GM21825 (cell line): ENCODE measurements at regions not wholly inside any gene's neighbourhood (a gene's known extent, or its start where the extent isn't known, plus 50 kb on each side); places are given as distances from the start of the nearest gene placed in this dataset.

Source experiments
- ATAC-seq: cut with Tn5 transposase; IDR thresholded peaks from one replicate; pipeline ENCODE4 v1.9.1; 2021; ENCODE audit warnings: mild to moderate bottlenecking, moderate library complexity; ENCODE audit not compliant: unreplicated experiment

GRCh38 chr5:33312571-33313549 is 127.9 kb upstream of the TARS1 start:
- no peak for ATAC-seq

DNA sequence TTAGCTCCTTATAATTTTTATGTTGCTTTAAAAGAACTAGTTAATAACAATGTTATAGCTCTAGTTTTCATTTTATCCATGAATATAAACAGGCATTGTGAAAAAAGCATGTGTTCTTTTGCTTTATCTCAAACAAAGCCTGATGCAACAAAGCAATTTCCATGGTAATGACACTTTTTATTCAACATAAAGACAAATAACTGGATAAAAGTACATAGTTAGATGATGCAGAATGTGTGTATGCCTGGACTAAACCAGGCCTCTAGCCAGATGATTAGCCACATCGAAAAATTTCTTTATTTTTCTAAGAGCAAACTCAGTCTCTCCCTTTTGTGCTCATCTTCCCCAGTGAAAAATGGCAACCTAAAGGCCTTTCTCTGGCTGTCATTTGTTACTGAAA is 125.6 kb upstream of the TARS1 start:
- no peak for ATAC-seq

DNA sequence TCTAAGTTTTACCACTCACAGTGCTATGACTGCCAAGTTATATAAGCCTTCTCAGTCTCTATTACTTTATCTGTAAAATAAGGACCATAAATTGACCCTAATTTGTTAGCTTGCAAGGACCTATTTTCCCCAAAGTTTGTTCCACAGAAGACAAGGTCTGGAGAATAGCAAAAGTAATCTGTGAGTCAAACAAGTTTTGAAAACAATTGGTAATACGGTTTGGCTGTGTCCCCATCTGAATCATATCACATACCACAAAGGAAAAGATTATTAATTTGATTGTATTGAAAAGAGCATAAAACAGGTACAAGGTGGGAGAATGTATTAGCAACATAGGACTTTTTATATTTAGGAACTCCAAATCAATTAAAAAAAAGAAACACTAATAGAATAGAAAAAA is 124.0 kb upstream of the TARS1 start:
- no peak for ATAC-seq

GRCh38 chr5:33317271-33317670 is 123.5 kb upstream of the TARS1 start:
- no peak for ATAC-seq

- no peak for ATAC-seq
Observed at GRCh38 chr5:33319151-33319550, 121.6 kb upstream of the TARS1 start.

- ATAC-seq: no peak
Observed at GRCh38 chr5:33319841-33320240, 120.9 kb upstream of the TARS1 start.

DNA sequence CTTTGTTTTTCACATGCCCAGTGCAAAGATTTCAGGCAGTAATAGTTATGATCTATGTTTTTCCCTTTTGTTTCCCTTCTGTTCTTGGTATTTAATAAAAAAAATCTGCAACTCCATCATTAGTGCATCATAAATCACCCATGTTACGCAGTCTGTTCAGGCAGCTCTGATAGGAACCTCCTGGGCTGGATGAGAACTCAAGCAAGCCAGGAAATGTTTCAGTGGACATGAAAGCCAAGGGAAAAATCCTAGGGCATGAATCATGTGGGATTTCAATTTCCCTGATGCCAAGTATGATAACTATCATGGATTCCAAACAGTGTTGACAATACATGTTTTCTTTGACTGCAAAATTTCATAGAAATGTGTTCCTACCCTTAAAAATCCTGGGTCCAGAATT is 119.7 kb upstream of the TARS1 start:
- no peak for ATAC-seq

- ATAC-seq: no peak
Observed at GRCh38 chr5:33322632-33323031, 118.1 kb upstream of the TARS1 start.

DNA sequence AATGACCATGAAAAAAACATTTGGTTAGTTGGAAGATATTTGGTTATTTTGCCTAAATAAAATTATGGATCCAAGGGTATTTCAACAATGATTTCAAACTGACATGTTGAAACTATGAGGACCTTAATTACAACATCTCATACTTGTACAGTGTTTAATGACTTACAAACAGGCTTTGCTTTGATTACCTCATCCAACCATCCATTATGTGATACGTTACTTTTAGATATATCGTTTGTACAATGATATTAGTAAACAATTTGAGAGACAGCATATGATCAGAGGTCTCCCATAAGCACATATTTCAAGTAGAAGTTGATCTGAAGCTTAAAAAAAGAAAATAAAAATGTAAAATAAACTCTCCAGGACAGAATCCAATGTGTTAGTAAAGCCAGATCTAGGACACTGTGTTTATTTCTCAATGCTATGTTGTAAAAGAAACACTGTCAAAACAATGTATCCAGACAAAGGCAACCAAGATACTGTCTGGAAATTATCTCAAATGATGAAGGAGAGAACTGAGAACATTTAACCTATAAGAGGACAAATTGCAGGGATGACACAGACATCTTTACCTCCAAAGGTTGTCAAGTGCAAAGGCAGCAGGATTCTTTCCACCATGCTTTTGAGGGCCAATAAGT is 116.0 kb upstream of the TARS1 start:
- no peak for ATAC-seq

GRCh38 chr5:33328818-33329217 is 111.9 kb upstream of the TARS1 start:
- ATAC-seq: no peak

- ATAC-seq: no peak
Observed at GRCh38 chr5:33329891-33330290, 110.9 kb upstream of the TARS1 start.

GRCh38 chr5:33330426-33330825 is 110.3 kb upstream of the TARS1 start:
- no peak for ATAC-seq

GRCh38 chr5:33330992-33331391 is 109.8 kb upstream of the TARS1 start:
- no peak for ATAC-seq

DNA sequence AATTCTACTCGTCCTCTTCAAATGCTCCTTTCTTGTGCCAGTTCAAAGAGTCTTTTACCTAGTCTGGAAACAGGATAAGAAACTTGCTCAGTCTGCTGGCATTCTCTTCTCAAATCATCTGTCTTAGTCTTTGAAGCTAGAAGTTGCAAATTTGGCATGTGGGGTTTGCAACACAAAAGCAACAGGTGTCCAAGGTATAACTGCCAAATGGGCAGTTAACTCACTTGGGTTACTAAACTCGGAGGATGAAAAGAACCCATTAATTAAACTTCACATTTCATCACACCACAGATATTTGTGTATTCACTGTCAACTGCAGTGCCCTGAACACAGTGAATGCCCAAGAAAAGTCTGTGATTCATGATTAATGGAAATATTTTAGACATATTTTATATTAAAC is 108.0 kb upstream of the TARS1 start:
- no peak for ATAC-seq

DNA sequence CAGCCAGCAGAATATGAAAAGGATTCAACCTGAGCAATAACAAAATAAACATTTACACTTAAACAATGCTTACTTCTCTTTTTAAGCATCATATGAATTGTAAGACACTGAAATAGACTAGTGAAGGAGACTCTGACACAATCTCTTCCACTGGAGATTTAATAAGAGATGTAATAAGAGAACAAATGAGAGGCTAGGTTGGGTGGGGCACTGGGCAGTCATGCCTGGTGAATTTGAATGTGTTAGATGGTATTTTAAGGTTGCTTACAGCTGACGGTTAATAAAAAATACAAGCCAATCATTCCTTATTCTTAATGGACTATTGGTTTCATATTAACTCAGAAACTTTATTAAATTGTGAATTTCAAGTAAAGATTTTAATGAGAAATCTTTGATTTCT is 105.9 kb upstream of the TARS1 start:
- no peak for ATAC-seq

DNA sequence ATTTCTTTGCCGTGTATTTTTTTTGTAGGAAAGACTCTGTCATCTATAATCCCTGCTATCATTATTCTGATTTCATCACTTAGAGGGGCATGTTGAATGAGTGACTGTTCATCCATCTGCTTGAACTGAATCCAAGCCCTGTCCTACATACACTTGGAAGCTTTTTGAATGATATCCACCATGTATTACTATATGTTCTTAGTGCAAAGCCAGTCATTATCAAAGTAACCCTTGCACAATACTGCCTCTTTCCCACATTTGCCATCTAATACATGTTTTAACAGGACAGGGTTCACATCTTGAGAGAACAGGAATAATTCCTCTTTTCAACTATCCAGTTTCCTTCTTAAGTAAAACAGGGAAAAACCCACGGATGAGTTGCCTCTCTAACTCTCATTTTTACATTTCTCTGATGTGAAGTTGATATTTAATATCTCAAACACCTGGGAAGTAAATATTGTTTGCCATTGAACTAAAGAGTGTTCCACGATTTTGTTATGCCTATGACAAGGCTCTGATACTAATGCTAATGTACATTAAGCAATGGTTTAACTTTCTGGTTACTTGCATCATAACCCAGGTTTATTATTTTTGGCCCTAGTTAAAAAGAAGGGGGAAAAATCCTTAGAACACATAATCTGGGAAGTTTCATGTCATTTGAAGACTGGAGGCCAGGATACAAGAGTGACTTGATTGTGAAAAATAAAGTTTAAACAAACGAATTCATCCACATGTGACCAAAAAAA is 103.7 kb upstream of the TARS1 start:
- ATAC-seq: no peak

DNA sequence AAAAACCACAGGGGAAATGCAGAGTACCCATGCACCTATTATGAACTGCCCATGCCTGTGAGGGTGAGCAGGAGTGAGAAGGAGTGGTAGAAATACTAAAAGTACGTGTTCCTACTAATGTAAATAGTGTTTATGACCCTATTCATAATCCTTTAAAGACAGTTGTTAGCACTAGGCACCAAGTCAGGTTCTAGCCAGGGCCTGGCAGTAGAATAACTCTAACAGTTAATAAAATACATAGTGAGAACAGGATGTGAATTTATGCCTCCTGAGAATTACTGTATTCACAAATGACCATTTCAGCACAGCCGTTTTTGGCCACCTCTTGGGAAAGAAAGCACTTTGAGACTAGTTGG is 103.2 kb upstream of the TARS1 start:
- ATAC-seq: no peak

DNA sequence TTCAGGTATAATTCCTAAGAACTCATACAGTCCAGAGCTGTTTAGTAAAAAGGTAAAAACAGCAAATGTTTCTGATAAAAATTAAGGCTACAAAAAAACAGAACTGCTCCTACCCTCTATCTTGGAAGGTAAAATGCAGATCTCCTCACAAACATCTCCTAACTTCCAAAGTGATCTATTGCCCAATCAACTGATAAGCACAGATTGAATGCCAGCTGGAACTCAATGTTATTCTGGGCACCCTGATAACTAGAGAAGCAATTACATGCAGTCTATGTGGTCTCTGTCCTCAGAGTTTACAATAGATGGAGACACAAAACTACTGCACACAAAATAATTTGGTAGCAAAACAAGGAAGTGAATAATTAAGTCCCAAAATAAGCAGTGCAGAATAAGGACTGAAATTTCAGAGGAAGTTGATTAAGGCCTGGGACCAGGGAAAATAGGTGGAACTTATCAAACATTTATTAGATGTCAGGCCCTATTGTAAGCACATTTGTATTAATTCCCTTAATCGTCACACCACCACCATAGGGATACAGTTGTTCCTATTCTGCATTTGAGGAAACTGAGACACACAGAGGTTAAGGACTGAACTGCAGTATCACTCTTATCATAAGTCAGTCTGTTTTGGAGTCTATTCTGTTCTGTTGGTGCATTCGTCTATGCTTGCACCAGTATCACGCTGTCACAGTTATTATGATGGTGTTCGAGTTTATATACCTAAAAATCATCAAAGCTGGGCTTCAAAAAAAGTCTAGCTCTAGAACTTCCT is 102.2 kb upstream of the TARS1 start:
- ATAC-seq: no peak

DNA sequence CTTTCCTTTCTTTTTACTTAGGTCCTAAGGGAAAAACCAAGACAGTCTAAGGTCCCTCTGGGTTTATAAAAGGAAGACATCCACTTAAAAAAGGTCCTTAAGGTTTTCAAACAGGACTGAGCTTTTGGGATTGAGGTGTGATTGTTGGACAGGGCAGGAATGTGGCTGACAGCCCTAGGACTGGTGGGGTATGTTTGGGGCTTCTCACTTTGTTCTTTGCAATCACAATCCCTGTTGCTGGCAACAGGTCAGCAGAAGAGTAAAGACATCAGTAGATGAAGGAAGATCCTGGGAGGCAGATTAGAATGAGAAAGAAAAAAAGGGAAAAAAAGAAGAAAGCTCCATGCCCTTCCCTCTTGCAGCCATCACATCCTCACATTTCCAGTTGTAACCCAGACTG is 101.4 kb upstream of the TARS1 start:
- no peak for ATAC-seq

DNA sequence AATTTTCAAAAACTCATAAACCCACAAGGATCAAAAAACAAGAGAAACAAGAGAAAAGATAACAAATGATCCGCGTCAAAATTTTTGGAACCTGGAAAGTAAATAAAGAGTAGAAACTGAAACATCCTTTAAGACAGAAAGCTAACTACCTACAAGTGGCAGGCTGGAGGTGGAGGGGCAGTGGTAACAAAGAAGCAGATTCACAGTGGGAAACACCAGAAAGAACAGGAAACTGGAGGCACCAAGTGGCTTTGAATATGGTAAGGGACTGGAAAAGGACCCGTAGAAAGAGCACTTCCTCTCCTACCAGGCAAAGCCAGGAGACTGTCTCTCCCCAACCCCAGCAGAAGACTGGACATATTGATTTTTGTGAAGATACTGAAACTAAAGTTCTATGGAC is 100.6 kb upstream of the TARS1 start:
- no peak for ATAC-seq

DNA sequence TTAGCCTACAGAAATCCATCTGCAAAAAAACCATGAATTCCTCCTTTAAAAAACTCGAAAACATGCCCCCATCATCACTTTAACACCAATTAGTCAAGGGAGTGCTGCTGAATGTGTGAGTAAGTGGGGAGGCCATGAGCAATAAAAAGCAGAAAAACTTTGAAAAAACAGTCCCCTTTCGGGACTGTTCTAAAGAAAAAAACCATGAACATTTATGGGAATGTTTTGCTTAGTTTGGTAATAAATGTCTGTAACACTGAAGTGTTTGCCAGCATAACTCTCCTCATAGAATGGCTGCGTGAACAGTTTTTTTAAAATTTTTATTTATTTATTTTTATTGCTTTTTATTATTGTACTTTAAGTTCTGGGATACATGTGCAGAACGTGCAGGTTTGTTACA is 99.4 kb upstream of the TARS1 start:
- no peak for ATAC-seq
